Subcutaneous abdominal adipose tissue (tissue), 5 donors: ENCODE measurements at regions not wholly inside any gene's neighbourhood (a gene's known extent, or its start where the extent isn't known, plus 50 kb on each side); places are given as distances from the start of the nearest gene placed in this dataset.

Experiments used
- H3K27ac ChIP-seq: one replicate; pipeline ENCODE4 v1.7.0; 2013; ENCODE audit warnings: low read depth, mild to moderate bottlenecking, inconsistent platforms, low read length, moderate library complexity
- H3K27me3 ChIP-seq, 5 donors: one replicate each; pipeline ENCODE4 v1.7.0; 2013; ENCODE audit warnings: low read length in 5 of 5, inconsistent platforms in 1 of 5; ENCODE audit not compliant: control insufficient read depth in 5 of 5, insufficient read depth in 4 of 5
- H3K36me3 ChIP-seq, 5 donors: one replicate each; pipeline ENCODE4 v1.7.0; 2013; ENCODE audit warnings: low read length in 5 of 5; ENCODE audit not compliant: control insufficient read depth in 5 of 5, insufficient read depth in 5 of 5
- H3K4me1 ChIP-seq, 5 donors: one replicate each; pipeline ENCODE4 v1.7.0; 2013; ENCODE audit warnings: low read length in 5 of 5, mild to moderate bottlenecking in 3 of 5, moderate library complexity in 1 of 5; ENCODE audit not compliant: control insufficient read depth in 5 of 5, insufficient read depth in 5 of 5
- H3K4me3 ChIP-seq, 5 donors: one replicate each; pipeline ENCODE4 v1.7.0; 2013; ENCODE audit warnings: low read length in 5 of 5, low read depth in 1 of 5
- H3K9ac ChIP-seq, 5 donors: one replicate each; pipeline ENCODE4 v1.7.0; 2013; ENCODE audit warnings: low read length in 5 of 5, mild to moderate bottlenecking in 4 of 5, moderate library complexity in 3 of 5
- H3K9me3 ChIP-seq, 5 donors: one replicate each; pipeline ENCODE4 v1.7.0; 2013; ENCODE audit warnings: low read length in 5 of 5; ENCODE audit not compliant: control insufficient read depth in 5 of 5
- donor health status: healthy.
- donor health status: healthy.
- donor health status: healthy.
- donor health status: healthy.
- donor health status: healthy.

DNA sequence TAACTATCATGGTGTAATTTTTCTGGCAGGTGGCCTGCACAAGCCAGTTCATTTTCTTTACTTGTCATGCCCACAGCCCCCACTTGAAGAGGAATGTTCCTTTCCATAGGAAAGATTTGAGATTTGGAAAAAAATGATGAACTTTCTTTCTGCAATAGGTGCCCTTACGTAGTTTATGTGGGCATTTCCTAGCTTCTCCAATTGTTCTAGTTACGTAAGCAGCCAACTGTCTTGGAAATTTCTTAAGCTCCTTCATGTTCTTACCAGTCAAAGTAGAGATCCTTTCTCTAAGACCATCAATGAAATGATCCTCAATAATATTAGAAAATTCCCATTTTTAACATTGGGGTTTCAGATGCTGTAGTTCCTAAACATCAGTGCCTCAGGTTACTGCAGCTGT, 109.5 kb upstream of the F3 start:
- Histone ChIP-seq H3K27ac (no peak overlapping the region), H3K4me3 (no peak overlapping the region), H3K27me3 (no peaks in the 10 kb centered on the region), H3K4me1 (peaks cover 0 to 6% (median 3%) of the 10 kb centered on the region in 5 donors), H3K9ac (no peak overlapping the region), H3K9me3 (no peaks in the 10 kb centered on the region), H3K36me3 (no peaks in the 10 kb centered on the region)

DNA sequence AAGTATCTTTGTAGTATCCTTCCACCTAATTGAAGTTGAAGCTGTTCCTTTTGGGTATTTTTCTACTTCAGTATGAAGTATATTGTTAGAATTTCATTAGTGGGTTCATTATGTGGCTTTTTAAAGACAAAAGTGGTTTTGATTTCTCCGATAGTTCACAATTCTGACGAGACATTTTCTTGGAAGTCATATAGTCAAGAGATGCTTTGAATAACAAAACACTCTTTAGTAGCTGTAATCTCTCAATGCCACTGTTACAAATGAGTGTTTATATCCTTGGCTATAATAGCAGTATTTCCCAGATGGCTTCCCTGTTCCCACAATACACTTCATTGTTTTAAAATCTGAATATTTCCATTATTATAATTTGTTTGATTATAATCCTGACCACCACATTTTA, 108.7 kb upstream of the F3 start:
- Histone ChIP-seq H3K4me1 (peaks cover 0 to 6% (median 3%) of the 10 kb centered on the region in 5 donors), H3K4me3 (no peak overlapping the region), H3K9ac (no peak overlapping the region), H3K27ac (no peak overlapping the region), H3K36me3 (no peaks in the 10 kb centered on the region), H3K9me3 (no peaks in the 10 kb centered on the region), H3K27me3 (no peaks in the 10 kb centered on the region)

DNA sequence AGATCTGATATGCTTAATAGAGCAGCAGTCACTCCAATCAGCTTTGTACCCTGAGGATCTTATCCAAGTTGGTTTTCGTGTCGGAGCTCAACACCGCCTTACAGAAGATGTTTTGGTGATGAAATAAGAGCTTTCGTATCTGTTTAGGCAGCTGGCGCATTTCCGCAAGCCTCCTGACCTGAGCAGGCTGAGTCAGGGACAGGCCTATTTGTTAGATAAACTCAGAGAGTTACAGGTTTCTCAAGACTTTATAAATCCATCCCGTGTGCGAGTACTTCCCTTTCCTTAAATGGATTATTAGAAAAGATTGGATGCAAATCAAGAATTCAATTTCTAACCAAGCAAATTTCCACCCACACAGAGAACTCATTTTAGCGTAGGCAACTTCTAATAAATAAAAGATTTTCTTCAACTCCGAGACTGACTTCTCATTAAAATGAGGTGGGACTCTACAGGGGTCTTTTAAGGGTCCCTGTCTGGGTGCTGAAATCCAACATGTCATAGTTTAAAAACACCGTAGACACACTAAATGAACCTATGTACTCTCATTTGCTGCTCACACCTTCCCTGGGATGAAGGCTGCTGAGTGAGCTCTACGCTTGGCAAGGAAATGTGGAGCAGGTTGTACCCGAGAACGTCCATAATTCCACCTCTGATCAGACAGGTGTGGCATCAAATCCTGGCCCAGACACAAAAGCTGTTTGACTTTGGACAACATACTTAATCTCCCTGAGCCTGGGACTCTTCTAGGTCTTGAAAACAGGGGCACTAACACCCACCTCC, 106.9 kb upstream of the F3 start:
- Histone ChIP-seq H3K27me3 (no peaks in the 10 kb centered on the region), H3K9ac (peak overlapping the region in 1 of 5 donors; percentile 29), H3K27ac (no peak overlapping the region), H3K9me3 (no peaks in the 10 kb centered on the region), H3K36me3 (no peaks in the 10 kb centered on the region), H3K4me3 (no peak overlapping the region), H3K4me1 (peaks cover 0 to 8% (median 5%) of the 10 kb centered on the region in 5 donors)

DNA sequence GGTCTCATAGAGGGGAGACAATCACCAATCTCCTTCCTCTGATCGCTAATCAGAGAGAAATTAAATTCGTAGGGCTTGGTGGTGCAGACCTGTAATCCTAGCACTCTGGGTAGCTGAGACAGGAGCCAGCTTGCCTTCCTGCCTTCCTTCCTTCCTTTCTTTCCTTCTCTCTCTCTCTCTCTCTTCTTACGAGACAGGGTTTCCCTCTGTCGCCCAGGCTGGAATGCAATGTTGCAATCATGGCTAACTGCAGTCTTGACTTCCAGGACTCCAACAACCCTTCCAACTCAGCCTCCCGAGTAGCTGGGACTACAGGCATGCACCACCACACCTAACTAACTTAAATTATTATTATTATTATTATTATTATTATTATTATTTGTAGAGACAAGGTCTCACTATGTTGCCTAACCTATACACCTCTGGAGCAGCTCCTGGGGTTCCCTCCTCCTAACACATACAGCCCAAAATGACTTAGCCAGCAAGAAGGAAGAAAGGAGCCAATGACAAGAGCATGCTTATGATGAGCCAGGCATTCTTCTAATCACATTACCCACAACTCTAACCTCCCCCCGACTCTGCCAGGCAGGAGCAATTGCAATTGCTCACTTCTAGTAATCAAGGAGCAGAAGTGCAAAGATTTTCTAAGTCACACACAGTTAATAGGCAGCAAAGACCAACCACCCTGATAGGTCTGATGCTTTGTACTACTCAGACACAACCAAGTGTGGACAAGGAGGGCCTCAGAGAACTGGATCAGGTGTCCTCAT, 105.4 kb upstream of the F3 start:
- no peaks in the 10 kb centered on the region for H3K9me3 ChIP-seq

DNA sequence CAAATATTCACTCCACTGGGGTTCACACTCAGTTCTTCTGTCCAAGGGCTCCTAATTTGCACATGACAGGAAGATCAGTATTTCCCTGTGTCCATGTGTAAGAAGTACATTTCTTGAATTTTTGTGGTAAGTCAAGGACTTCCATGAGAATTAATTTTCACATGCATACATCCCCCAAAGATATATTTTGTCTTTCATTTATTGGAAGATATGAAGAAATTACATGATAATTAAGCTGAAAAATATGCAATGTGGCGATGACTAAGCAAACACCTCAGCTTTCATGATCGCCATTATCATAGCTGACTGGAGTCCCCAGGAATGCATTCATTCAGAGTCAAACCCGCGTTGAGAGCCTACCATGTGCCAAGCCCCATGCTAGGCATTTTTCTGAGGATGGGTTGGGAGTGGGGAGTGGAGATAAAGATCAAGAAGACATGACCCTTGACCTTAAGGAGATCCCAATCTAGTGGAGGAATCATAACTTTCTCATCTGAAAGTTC, 104.6 kb upstream of the F3 start:
- Histone ChIP-seq H3K9me3 (no peaks in the 10 kb centered on the region), H3K9ac (no peak overlapping the region), H3K36me3 (no peaks in the 10 kb centered on the region), H3K4me3 (no peak overlapping the region), H3K4me1 (peaks cover 0 to 8% (median 5%) of the 10 kb centered on the region in 5 donors), H3K27me3 (no peaks in the 10 kb centered on the region), H3K27ac (no peak overlapping the region)

More for the DNA sequence above, 105.4 kb upstream of the F3 start:
- Histone ChIP-seq H3K4me1 (peaks cover 0 to 8% (median 5%) of the 10 kb centered on the region in 5 donors), H3K27me3 (no peaks in the 10 kb centered on the region), H3K4me3 (no peak overlapping the region), H3K9ac (no peak overlapping the region), H3K27ac (no peak overlapping the region), H3K36me3 (no peaks in the 10 kb centered on the region)

DNA sequence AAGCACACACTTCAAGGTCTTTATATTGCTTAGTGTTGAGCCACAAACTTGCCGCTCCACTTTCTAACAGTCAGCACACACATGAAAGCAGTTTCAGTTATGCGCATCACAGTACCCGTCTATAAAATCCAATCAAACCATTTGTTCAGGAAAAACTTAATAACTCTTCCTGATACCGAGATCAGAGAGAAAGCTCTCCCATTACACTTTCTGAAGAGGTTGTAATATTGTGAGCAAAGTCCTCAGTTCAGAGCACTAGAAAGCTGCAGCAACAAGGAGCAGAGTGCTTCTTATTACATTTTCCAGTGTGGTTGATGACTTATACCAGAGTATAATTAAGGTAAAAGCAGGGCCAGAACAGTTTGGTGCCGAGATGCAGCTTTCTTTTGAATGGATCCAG, 102.8 kb upstream of the F3 start:
- Histone ChIP-seq H3K4me1 (peaks cover 0 to 8% (median 5%) of the 10 kb centered on the region in 5 donors), H3K9ac (no peak overlapping the region), H3K27ac (no peak overlapping the region), H3K9me3 (peaks cover 0 to 4% (median 0%) of the 10 kb centered on the region in 5 donors), H3K4me3 (no peak overlapping the region), H3K36me3 (no peaks in the 10 kb centered on the region), H3K27me3 (no peaks in the 10 kb centered on the region)

DNA sequence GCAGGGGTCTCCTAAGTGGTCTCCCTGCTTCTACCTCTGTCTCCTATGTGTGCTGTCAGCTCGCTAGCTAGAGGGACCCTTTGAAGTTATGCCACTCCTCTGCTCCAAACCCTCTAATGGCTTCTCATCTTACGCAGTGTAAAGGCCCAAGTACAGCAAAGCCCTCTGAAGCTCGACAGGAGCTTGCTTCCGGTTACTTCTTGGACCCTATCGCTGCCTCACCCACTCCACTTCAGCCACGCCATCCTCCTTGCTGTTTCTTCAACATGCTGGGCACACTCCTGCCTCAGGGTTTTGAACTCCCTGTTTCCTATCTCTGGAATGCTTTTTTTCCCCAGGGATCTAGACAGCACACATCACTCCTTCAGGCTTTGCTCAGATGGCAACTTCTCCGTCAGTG, 102.3 kb upstream of the F3 start:
- Histone ChIP-seq H3K27ac (no peak overlapping the region), H3K9me3 (peaks cover 0 to 4% (median 0%) of the 10 kb centered on the region in 5 donors), H3K4me1 (peaks cover 0 to 8% (median 4%) of the 10 kb centered on the region in 5 donors), H3K4me3 (no peak overlapping the region), H3K9ac (no peak overlapping the region), H3K27me3 (no peaks in the 10 kb centered on the region), H3K36me3 (no peaks in the 10 kb centered on the region)

DNA sequence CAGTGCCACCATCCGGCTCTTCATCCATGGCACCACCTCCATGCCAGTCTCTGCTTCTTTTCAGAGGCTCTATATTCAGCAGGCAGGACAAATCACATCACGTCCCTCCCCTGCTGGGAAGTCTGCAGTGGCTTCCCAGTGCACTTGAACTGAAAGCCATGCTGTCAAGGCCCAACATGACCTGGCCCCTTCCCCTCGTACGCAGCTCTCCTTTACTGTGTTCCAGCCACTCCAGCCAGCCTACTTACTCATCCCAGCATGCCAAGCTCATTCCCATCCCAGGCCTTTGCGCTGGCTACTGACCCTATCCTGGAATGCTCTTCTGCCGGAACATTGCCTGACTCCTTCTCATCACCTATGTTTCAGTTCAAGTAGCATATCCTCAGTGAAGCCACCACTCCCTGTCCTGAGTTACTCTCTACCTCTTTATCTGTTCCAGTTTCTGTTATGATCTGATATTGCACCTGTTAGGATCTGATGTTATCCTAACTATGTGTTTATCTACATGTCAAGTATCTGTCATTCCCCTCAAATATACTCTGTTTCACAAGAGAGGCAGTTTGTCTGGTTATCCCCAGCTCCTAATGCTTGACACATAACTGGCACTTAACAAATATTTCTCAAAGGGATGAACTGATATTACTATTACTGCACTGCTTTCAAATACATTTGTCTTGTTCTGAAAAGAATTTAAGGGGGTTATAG, 101.2 kb upstream of the F3 start:
- no peaks in the 10 kb centered on the region for H3K36me3 ChIP-seq
- no peaks in the 10 kb centered on the region for H3K27me3 ChIP-seq
- H3K4me1 ChIP-seq: peaks cover 0 to 5% (median 0%) of the 10 kb centered on the region in 5 donors
- H3K4me3 ChIP-seq: no peak overlapping the region
- H3K27ac ChIP-seq: no peak overlapping the region
- peaks cover 0 to 4% (median 0%) of the 10 kb centered on the region in 5 donors for H3K9me3 ChIP-seq
- H3K9ac ChIP-seq: no peak overlapping the region

DNA sequence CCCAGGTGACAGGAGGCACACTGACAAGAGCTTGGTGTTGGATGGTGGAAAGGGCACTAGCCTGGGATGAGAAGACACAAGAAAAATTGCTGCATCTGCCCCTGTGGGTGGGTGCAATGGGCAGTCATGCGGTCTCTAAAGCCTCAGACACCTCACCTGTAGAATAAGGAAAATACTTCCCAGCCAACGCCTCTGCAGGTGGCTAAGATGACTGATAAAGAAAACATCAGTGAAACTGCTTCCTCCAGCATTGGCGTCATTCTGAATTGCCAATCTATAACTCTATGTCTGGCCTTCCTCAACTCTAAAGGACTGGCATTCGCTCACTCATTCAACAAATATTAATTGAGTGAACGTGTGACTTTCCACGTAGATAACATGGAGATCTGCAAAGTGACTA, 100.4 kb upstream of the F3 start:
- peaks cover 0 to 5% (median 0%) of the 10 kb centered on the region in 5 donors for H3K4me1 ChIP-seq
- H3K27me3 ChIP-seq: no peaks in the 10 kb centered on the region
- H3K4me3 ChIP-seq: no peak overlapping the region
- peaks cover 0 to 4% (median 0%) of the 10 kb centered on the region in 5 donors for H3K9me3 ChIP-seq
- H3K36me3 ChIP-seq: no peaks in the 10 kb centered on the region
- H3K27ac ChIP-seq: no peak overlapping the region
- no peak overlapping the region for H3K9ac ChIP-seq
